Coronary artery (tissue), 2 donors: ENCODE measurements at regions not wholly inside any gene's neighbourhood (a gene's known extent, or its start where the extent isn't known, plus 50 kb on each side); places are given as distances from the start of the nearest gene placed in this dataset.

Source experiments
- DNase-seq: peaks from one replicate; pipeline ENCODE4 v3.0.0-alpha.2; 2017; ENCODE audit warnings: low spot score
- H3K27ac ChIP-seq, 2 donors: fragments of 200-600 bp; sonication (generic); one replicate each; pipeline ENCODE4 v1.5.1; 2016 to 2019
- H3K4me3 ChIP-seq: fragments of 200-600 bp; sonication (generic); 2 replicates; pipeline ENCODE4 v1.5.1; 2016; ENCODE audit warnings: mild to moderate bottlenecking, moderate library complexity
- TF ChIP-seq, protein P1 (sequence below): fragments of 200-600 bp; sonication (generic); IDR thresholded peaks from one replicate; pipeline ENCODE4 v1.5.1; 2019; ENCODE audit warnings: antibody characterized with exemption

DNA sequence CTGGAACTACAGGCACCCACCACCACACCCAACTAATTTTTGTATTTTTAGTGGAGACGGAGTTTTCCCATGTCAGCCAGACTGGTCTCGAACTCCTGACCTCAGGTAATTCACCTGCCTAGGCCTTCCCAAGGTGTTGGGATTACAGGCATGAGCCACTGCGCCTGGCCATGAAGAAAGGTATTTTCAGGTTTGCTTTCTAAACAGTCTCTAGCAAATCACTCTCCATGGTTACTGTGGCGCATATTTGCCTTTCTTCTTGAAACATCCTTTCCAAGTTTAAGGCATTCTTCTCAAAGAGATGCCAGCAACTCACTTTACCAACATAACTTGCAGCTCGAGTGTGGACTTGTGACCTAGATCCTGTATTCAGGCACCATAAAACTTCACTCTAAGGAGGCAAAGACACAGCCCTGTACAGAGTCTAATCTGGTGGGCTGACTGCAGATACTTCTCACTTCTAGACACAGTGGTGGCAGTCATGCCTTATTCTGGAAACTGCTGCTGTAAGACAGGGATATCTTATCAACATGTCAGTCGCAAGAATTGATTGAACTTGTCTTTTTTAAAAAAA is 461.4 kb upstream of the TSHZ3 start:
- H3K4me3 ChIP-seq = no peak overlapping the region
- no peak overlapping the region for H3K27ac ChIP-seq
- TF ChIP-seq, protein P1, sequence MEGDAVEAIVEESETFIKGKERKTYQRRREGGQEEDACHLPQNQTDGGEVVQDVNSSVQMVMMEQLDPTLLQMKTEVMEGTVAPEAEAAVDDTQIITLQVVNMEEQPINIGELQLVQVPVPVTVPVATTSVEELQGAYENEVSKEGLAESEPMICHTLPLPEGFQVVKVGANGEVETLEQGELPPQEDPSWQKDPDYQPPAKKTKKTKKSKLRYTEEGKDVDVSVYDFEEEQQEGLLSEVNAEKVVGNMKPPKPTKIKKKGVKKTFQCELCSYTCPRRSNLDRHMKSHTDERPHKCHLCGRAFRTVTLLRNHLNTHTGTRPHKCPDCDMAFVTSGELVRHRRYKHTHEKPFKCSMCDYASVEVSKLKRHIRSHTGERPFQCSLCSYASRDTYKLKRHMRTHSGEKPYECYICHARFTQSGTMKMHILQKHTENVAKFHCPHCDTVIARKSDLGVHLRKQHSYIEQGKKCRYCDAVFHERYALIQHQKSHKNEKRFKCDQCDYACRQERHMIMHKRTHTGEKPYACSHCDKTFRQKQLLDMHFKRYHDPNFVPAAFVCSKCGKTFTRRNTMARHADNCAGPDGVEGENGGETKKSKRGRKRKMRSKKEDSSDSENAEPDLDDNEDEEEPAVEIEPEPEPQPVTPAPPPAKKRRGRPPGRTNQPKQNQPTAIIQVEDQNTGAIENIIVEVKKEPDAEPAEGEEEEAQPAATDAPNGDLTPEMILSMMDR = no peak
- no peak for DNase-seq

DNA sequence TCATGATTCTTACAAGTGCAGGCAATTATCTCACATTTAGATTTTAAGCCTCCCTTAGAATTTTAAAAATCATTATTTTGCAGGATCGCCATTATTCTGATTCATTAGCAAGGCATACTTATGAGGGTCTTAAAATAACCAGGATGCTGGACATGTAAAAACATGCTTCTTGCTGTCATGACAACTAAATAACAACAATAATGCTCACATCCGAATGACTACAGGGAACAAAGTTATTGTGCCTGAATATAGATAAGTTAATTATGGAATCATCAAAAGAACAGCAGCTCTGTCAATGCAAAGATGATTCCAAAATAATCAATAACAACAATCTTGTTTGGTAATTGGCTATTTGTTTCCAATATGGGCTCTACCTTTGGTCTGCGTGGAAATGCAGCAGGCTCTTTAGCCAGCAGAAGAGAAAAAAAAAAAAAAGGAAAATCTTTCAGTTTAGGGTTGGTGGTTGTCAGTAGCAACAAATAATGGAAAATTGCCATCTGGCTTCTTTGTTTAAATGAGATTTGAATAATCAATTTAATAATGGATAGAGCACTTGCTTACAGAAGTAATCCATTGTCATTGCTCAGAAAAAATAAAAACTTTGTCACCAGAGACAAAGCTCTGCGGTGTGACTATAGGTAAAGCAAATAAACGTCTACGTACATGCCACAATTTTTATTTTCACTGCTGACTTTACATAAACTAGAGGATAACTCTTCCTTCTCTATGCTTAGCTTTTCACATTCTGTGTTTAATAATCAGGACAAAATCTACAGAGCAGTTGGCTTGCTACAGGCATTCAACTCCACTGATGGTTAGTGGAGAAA is 468.9 kb upstream of the TSHZ3 start:
- Histone ChIP-seq H3K27ac (no peak overlapping the region), H3K4me3 (no peak overlapping the region)
- DNase-seq = no peak
- TF ChIP-seq, protein P1 = no peak

DNA sequence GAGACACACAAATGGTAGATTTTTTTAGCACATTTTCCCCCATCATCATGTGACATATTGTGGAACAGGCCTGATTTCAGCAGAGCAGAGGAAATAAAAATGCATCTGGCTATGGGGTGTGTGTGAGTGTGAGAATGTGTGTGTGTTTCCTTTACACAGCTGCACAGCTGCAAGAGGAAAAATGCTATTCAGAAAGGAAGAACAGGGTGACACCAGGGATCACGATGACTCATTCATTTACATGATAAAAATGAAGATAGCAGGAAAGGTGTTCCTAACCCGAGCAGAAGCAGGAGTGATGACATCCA is 469.5 kb upstream of the TSHZ3 start:
- no peak for DNase-seq
- Histone ChIP-seq H3K4me3 (no peak overlapping the region), H3K27ac (no peak overlapping the region)
- TF ChIP-seq, protein P1 = no peak

DNA sequence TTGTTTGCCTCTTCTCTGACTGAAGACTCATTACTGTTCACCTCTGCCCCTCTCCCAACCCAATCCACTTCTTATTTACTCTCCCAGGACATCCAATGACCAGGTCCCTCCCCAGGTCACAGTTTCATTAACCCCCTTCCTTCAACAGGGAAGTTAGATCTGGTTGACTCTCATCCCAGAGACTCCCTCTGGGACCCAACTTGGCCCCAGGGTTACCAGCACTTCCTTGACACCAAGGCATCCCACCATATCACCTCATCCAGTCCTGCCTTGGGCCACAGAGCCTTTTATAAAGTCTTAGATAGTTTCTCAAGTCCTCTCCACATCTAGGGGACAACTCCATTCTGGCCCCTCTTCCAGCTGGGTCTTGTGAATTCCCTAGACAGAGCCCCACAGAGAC is 470.6 kb upstream of the TSHZ3 start:
- H3K4me3 ChIP-seq = no peak overlapping the region
- TF ChIP-seq, protein P1 = no peak
- DNase-seq = no peak
- no peak overlapping the region for H3K27ac ChIP-seq

DNA sequence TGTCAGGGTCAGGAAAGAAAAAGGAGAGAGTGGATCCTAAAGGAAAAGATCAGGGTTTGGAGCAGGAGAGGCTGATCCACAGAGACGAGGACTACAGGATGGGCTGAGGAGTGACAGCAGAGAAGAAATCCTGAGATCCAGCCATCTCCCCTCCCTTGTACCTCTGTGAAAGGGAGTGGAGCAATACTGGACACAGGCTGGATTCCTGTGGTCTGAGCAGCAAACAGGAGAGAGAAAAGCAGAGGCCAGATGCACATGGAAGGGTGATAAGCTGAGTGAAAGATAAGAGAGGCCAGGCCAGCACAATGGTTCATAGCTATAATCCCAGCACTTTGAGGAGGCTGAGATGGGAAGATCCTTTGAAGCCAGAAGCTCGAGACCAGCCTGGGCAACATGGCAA is 472.1 kb upstream of the TSHZ3 start:
- Histone ChIP-seq H3K27ac (no peak overlapping the region), H3K4me3 (no peak overlapping the region)
- TF ChIP-seq, protein P1 = no peak
- no peak for DNase-seq

DNA sequence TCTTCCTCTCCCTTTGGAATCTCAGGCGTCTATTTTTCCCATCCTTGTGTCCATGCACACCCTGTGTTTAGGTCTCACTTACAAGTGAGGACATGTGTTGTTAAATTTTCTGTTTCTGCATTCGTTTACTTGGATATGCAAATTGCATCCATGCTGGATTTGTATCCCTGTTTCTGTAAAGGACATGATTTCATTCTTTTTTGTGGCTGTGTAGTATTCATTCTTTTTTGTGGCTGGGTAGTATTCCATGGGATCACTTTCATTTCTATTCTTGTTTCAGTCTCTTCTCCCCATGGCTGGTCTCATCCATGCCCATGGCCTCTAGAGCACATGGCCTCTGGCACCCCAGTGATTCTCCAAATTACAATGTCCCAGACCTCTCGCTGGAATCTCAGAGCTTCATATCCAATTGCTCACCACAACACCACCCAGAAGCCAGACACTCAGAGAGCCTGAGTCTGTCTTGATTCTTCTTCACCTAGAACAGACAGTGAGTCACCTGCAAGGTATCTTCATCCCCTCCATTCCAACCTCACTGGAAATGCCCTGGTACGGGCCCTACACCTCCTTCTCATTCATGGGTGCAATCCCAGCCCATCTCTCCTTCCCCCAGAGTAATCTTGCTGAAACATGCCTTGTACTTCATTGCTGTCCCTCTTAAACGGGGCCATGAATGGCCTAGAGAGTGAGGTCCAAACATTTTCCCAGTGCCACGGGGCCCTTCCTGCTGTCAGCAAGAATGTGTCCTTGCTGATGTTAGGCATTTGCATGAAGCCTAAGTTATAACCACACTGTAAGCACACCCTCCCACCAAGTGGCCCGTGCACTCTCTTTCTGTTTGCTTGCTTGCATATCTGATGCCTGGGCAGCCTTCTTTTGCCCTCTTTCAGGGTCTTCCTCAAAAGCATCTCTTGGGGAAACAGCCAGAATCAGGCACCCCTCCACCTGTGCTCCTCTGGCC is 476.2 kb upstream of the TSHZ3 start:
- TF ChIP-seq, protein P1 = no peak
- Histone ChIP-seq H3K27ac (no peak overlapping the region), H3K4me3 (no peak overlapping the region)
- DNase-seq = no peak
